Vagina (tissue), 2 donors: ENCODE measurements at regions not wholly inside any gene's neighbourhood (a gene's known extent, or its start where the extent isn't known, plus 50 kb on each side); places are given as distances from the start of the nearest gene placed in this dataset.

Experiments
- DNase-seq, 2 donors: peaks; one replicate each; pipeline ENCODE4 v3.0.0-alpha.2; 2017; ENCODE audit errors: extremely low spot score in 2 of 2
- H3K27ac ChIP-seq: fragments of 200-600 bp; sonication (generic); one replicate; pipeline ENCODE4 v1.5.1; 2019
- H3K27me3 ChIP-seq: fragments of 200-600 bp; sonication (generic); one replicate; pipeline ENCODE4 v1.5.1; 2019
- H3K36me3 ChIP-seq, 2 donors: fragments of 200-600 bp; sonication (generic); one replicate each; pipeline ENCODE4 v1.5.1; 2017 to 2019
- H3K4me1 ChIP-seq: fragments of 200-600 bp; sonication (generic); one replicate; pipeline ENCODE4 v1.5.1; 2019
- H3K4me3 ChIP-seq, 2 donors: fragments of 200-600 bp; sonication (generic); 1 replicate in 1 of 2; 2 replicates in 1 of 2; pipeline ENCODE4 v1.5.1; 2016 to 2019
- H3K9me3 ChIP-seq: fragments of 200-600 bp; sonication (generic); one replicate; pipeline ENCODE4 v1.5.1; 2019
- POLR2A ChIP-seq, 2 donors: fragments of 450-650 bp; IDR thresholded peaks; one replicate each; pipeline ENCODE4 v1.6.1; 2017; ENCODE audit warnings: antibody characterized with exemption in 2 of 2, mild to moderate bottlenecking in 2 of 2, moderate library complexity in 2 of 2
- POLR2AphosphoS5 ChIP-seq, 2 donors: sonication (generic); formaldehyde crosslinking; IDR thresholded peaks; one replicate each; pipeline ENCODE4 v1.9.0; 2017; ENCODE audit warnings: antibody characterized with exemption in 2 of 2, mild to moderate bottlenecking in 2 of 2, low read depth in 1 of 2; ENCODE audit not compliant: insufficient read depth in 1 of 2
- intact Hi-C: fragments of 100-400 bp; cut with DNase I; formaldehyde crosslinking; loops from one replicate; pipeline ENCODE4 v1.15.1; 2023
- TF ChIP-seq, protein P1 (sequence below), 3 experiments: fragments of 450-650 bp in 2 of 3; fragments of 200-600 bp in 1 of 3; sonication (generic) in 1 of 3; IDR thresholded peaks; one replicate each; pipeline ENCODE4 v1.5.1; 2017 to 2019; ENCODE audit warnings: antibody characterized with exemption in 3 of 3, mild to moderate bottlenecking in 2 of 3, moderate library complexity in 2 of 3

DNA sequence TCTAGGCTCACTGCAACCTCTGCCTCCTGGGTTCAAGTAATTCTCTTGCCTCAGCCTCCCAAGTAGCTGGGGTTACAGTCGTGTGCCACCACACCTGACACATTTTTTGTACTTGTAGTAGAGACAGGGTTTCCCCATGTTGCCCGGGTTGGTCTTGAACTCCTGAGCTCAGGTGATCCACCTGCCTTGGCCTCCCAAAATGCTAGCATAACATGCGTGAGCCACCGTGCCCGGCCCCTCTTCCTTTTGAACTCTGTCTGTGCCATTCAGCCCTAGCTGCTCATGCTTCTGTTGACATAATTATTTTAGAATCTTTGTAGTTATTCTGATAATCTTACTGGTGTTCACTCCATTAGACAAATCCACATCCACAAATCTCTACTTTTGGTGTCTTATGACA, 1231.3 kb upstream of the ADGRL3 start:
- Histone ChIP-seq H3K4me3 (no peak overlapping the region), H3K9me3 (no peaks in the 10 kb centered on the region), H3K36me3 (no peaks in the 10 kb centered on the region), H3K4me1 (no peaks in the 10 kb centered on the region), H3K27ac (no peak overlapping the region), H3K27me3 (no peaks in the 10 kb centered on the region)
- no peak for DNase-seq
- intact Hi-C loops = no loop called here
- no peak for TF ChIP-seq POLR2AphosphoS5 (IDR thresholded peaks at IDR 0.05; ENCODE audit: insufficient read depth in 1 of 2, low read depth in 1 of 2)
- no peak for TF ChIP-seq POLR2A (IDR thresholded peaks at IDR 0.05)
- TF ChIP-seq, protein P1, sequence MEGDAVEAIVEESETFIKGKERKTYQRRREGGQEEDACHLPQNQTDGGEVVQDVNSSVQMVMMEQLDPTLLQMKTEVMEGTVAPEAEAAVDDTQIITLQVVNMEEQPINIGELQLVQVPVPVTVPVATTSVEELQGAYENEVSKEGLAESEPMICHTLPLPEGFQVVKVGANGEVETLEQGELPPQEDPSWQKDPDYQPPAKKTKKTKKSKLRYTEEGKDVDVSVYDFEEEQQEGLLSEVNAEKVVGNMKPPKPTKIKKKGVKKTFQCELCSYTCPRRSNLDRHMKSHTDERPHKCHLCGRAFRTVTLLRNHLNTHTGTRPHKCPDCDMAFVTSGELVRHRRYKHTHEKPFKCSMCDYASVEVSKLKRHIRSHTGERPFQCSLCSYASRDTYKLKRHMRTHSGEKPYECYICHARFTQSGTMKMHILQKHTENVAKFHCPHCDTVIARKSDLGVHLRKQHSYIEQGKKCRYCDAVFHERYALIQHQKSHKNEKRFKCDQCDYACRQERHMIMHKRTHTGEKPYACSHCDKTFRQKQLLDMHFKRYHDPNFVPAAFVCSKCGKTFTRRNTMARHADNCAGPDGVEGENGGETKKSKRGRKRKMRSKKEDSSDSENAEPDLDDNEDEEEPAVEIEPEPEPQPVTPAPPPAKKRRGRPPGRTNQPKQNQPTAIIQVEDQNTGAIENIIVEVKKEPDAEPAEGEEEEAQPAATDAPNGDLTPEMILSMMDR (IDR thresholded peaks at IDR 0.05) = no peak

DNA sequence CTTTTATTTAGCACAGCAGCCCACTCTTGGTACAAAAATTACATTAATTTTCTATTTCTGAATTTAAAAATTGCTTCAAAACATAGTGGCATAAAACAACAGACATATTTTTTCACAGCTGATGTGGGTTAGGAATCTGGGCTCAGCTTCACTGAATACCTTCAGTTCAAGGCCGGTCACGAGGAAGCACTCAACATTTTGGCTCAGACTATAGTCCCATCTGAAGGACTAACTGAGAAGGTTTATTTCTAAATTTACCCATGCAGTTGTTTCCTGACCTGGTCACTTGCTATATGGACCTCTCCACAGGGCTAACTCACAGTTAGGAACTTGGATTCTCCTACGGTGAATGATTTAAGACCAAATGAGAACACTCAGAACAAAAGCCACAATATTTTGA, 1230.2 kb upstream of the ADGRL3 start:
- H3K4me3 ChIP-seq = no peak overlapping the region
- no peak for TF ChIP-seq POLR2A (IDR thresholded peaks at IDR 0.05)
- TF ChIP-seq, protein P1 (IDR thresholded peaks at IDR 0.05) = no peak
- no peak for TF ChIP-seq POLR2AphosphoS5 (IDR thresholded peaks at IDR 0.05; ENCODE audit: insufficient read depth in 1 of 2, low read depth in 1 of 2)
- intact Hi-C loops = no loop called here
- no peaks in the 10 kb centered on the region for H3K27me3 ChIP-seq
- H3K36me3 ChIP-seq = no peaks in the 10 kb centered on the region
- DNase-seq = no peak
- no peaks in the 10 kb centered on the region for H3K4me1 ChIP-seq
- no peak overlapping the region for H3K27ac ChIP-seq
- no peaks in the 10 kb centered on the region for H3K9me3 ChIP-seq

DNA sequence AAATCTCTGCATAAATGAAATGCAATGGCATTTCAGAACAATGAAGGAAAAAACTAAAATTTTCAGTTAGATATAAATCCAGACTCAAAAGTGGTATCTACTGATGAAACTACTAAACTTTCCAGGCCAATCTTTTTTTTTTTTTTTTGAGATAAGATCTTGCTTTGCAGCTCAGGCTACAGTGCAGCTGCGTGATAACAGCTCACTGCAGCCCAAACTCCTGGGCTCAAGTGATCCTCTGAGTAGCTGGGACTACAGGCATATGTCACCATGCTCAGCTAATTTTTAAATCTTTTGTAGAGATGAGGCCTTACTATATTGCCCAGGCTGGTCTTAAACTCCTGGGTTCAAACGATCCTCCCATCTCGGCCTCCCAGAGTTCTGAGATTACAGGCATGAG, 1228.2 kb upstream of the ADGRL3 start:
- DNase-seq = no peak
- no peak overlapping the region for H3K4me3 ChIP-seq
- no peaks in the 10 kb centered on the region for H3K4me1 ChIP-seq
- no peak overlapping the region for H3K27ac ChIP-seq
- H3K36me3 ChIP-seq = no peaks in the 10 kb centered on the region
- no peaks in the 10 kb centered on the region for H3K9me3 ChIP-seq
- TF ChIP-seq, protein P1 (IDR thresholded peaks at IDR 0.05) = no peak
- no peak for TF ChIP-seq POLR2A (IDR thresholded peaks at IDR 0.05)
- intact Hi-C loops = no loop called here
- no peaks in the 10 kb centered on the region for H3K27me3 ChIP-seq

DNA sequence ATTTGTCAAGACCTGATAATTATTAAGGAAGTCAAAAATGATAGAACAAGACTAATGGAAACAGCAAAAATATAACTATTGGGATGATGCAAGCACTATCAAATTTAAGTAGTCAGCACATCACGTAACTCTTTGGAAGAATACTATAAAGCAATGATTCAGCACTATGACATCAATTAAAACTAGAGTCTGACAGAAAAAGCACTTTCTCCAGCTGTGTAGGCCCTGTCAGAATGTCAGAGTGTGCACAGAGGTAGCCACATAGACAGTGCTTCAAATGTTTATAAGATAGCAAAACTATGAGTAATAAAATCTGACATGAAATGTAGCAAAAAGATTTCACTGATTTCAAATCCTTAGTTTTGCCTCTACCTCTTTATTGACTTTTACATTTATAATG, 1226.6 kb upstream of the ADGRL3 start:
- Histone ChIP-seq H3K27ac (no peak overlapping the region), H3K27me3 (no peaks in the 10 kb centered on the region), H3K36me3 (no peaks in the 10 kb centered on the region), H3K9me3 (no peaks in the 10 kb centered on the region), H3K4me3 (no peak overlapping the region), H3K4me1 (no peaks in the 10 kb centered on the region)
- TF ChIP-seq, protein P1 (IDR thresholded peaks at IDR 0.05) = no peak
- TF ChIP-seq POLR2AphosphoS5 (IDR thresholded peaks at IDR 0.05; ENCODE audit: insufficient read depth in 1 of 2, low read depth in 1 of 2) = no peak
- no peak for TF ChIP-seq POLR2A (IDR thresholded peaks at IDR 0.05)
- intact Hi-C loops = no loop called here
- DNase-seq = no peak

DNA sequence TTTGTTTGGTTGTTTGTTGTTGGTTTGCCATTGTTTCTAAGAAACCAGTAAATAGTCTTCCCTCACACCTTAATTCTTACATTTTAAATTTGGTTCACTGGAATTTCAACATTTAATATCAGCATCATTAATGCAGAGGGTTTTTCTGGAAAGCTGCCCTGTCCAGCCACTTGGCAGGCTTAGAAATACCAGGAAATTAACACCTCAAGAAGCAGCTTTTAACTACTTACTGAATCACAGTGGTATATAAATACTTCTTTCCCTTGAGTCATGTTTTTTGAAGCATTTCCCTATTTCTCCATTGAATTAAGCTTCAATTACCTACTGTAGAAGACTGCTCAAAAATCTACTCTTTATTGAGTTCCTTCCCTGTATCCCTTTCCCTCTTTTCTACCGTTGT, 1221.1 kb upstream of the ADGRL3 start:
- Histone ChIP-seq H3K36me3 (no peaks in the 10 kb centered on the region), H3K4me3 (no peak overlapping the region), H3K4me1 (no peaks in the 10 kb centered on the region), H3K27me3 (no peaks in the 10 kb centered on the region), H3K27ac (no peak overlapping the region), H3K9me3 (no peaks in the 10 kb centered on the region)
- DNase-seq = no peak
- TF ChIP-seq POLR2AphosphoS5 (IDR thresholded peaks at IDR 0.05; ENCODE audit: insufficient read depth in 1 of 2, low read depth in 1 of 2) (no peak), POLR2A (IDR thresholded peaks at IDR 0.05) (no peak)
- TF ChIP-seq, protein P1 (IDR thresholded peaks at IDR 0.05) = no peak
- intact Hi-C loops = no loop called here
